GM23338 (cell line): ENCODE measurements at regions not wholly inside any gene's neighbourhood (a gene's known extent, or its start where the extent isn't known, plus 50 kb on each side); places are given as distances from the start of the nearest gene placed in this dataset.

Experiments used
- ATAC-seq: fragments of 200-7000 bp; cut with Tn5 transposase; 3 replicates; pipeline ENCODE4 v1.9.1; 2020
- DNase-seq: peaks from one replicate; pipeline ENCODE4 v3.0.0-alpha.2; 2015; ENCODE audit warnings: low spot score
- H2AFZ ChIP-seq: fragments of 200-600 bp; sonication (generic); 2 replicates; pipeline ENCODE4 v1.8.0; 2016; ENCODE audit warnings: antibody characterized with exemption, mild to moderate bottlenecking, moderate library complexity
- H3F3A ChIP-seq: fragments of 200-600 bp; sonication (generic); replicated peaks from 2 replicates; pipeline ENCODE4 v1.8.0; 2017; ENCODE audit warnings: antibody characterized with exemption, mixed run types, low read depth
- H3K27ac ChIP-seq: fragments of 200-600 bp; sonication (generic); 2 replicates; pipeline ENCODE4 v1.6.1; 2016; ENCODE audit warnings: low read depth
- H3K27me3 ChIP-seq: fragments of 200-600 bp; sonication (generic); 2 replicates; pipeline ENCODE4 v1.8.0; 2016; ENCODE audit warnings: mild to moderate bottlenecking, mixed run types, moderate library complexity; ENCODE audit not compliant: insufficient read depth
- H3K36me3 ChIP-seq: fragments of 200-600 bp; sonication (generic); 2 replicates; pipeline ENCODE4 v1.8.0; 2016; ENCODE audit warnings: mild to moderate bottlenecking; ENCODE audit not compliant: insufficient read depth
- H3K4me1 ChIP-seq: fragments of 200-600 bp; sonication (generic); 2 replicates; pipeline ENCODE4 v1.8.0; 2016; ENCODE audit warnings: mild to moderate bottlenecking, moderate library complexity; ENCODE audit not compliant: insufficient read depth
- H3K4me2 ChIP-seq: fragments of 200-600 bp; sonication (generic); 2 replicates; pipeline ENCODE4 v1.7.1; 2017; ENCODE audit warnings: mixed run types
- H3K4me3 ChIP-seq: fragments of 200-600 bp; sonication (generic); 2 replicates; pipeline ENCODE4 v1.6.1; 2016; ENCODE audit warnings: mixed run types
- H3K79me2 ChIP-seq: fragments of 200-600 bp; sonication (generic); replicated peaks from 2 replicates; pipeline ENCODE4 v1.8.0; 2017; ENCODE audit warnings: mild to moderate bottlenecking; ENCODE audit not compliant: insufficient read depth
- H3K9me2 ChIP-seq: fragments of 200-600 bp; sonication (generic); 2 replicates; pipeline ENCODE4 v1.8.0; 2017; ENCODE audit not compliant: insufficient read depth
- H4K20me1 ChIP-seq: fragments of 200-600 bp; sonication (generic); replicated peaks from 2 replicates; pipeline ENCODE4 v1.8.0; 2017; ENCODE audit warnings: mild to moderate bottlenecking; ENCODE audit not compliant: insufficient read depth
- H3K27ac Mint-ChIP-seq: 2 replicates; pipeline ENCODE4 v1.8.0; 2020; ENCODE audit warnings: inconsistent platforms, mild to moderate bottlenecking, moderate library complexity, mixed read lengths
- H3K27me3 Mint-ChIP-seq: 3 replicates; pipeline ENCODE4 v1.8.0; 2022; ENCODE audit warnings: low read depth, mild to moderate bottlenecking, moderate library complexity, mixed read lengths, inconsistent platforms; ENCODE audit not compliant: insufficient read depth, poor library complexity
- H3K36me3 Mint-ChIP-seq: 3 replicates; pipeline ENCODE4 v1.8.0; 2021; ENCODE audit warnings: low read depth, mild to moderate bottlenecking, inconsistent platforms, moderate library complexity, mixed read lengths
- H3K4me1 Mint-ChIP-seq: 3 replicates; pipeline ENCODE4 v1.8.0; 2020; ENCODE audit warnings: mild to moderate bottlenecking, inconsistent platforms, mixed read lengths
- H3K4me3 Mint-ChIP-seq: 3 replicates; pipeline ENCODE4 v1.8.0; 2021; ENCODE audit warnings: moderate library complexity, mild to moderate bottlenecking, inconsistent platforms, mixed read lengths
- H3K9me3 Mint-ChIP-seq: 3 replicates; pipeline ENCODE4 v1.8.0; 2020; ENCODE audit warnings: moderate library complexity, mild to moderate bottlenecking, inconsistent platforms, mixed read lengths
- CREB1 ChIP-seq: fragments of 250-450 bp; sonication (Bioruptor Pico); IDR thresholded peaks from 2 replicates; pipeline ENCODE4 v1.5.0; 2020; ENCODE audit warnings: low read depth, mild to moderate bottlenecking, moderate library complexity
- EZH2 ChIP-seq: fragments of 200-600 bp; sonication (generic); IDR thresholded peaks from one replicate; pipeline ENCODE4 v1.8.0; 2017; ENCODE audit warnings: antibody characterized with exemption, mild to moderate bottlenecking, low read depth; ENCODE audit not compliant: unreplicated experiment
- EZH2phosphoT487 ChIP-seq: fragments of 200-600 bp; sonication (generic); IDR thresholded peaks from one replicate; pipeline ENCODE4 v1.8.1; 2018; ENCODE audit warnings: antibody characterized with exemption; ENCODE audit not compliant: unreplicated experiment
- JUNB ChIP-seq: IDR thresholded peaks from one replicate; pipeline ENCODE4 v1.6.1; 2016; ENCODE audit warnings: antibody characterized with exemption; ENCODE audit not compliant: unreplicated experiment
- NANOG ChIP-seq: IDR thresholded peaks from 2 replicates; pipeline ENCODE4 v1.6.1; 2016; ENCODE audit warnings: antibody characterized with exemption, borderline replicate concordance
- STAT1 ChIP-seq: IDR thresholded peaks from one replicate; pipeline ENCODE4 v1.6.1; 2016; ENCODE audit warnings: antibody characterized with exemption; ENCODE audit not compliant: unreplicated experiment
- ZNF331 ChIP-seq: fragments of 250-450 bp; sonication (Bioruptor Pico); IDR thresholded peaks from 2 replicates; pipeline ENCODE4 v1.5.0; 2020; ENCODE audit warnings: low read depth, mild to moderate bottlenecking, moderate library complexity
- TF ChIP-seq, protein P1 (sequence below): IDR thresholded peaks from one replicate; pipeline ENCODE4 v1.6.1; 2018; ENCODE audit warnings: antibody characterized with exemption; ENCODE audit not compliant: unreplicated experiment
- TF ChIP-seq, protein P2 (sequence below), 2 experiments: fragments of 200-600 bp in 1 of 2; sonication (generic) in 1 of 2; conservative IDR thresholded peaks; 2 replicates each; pipeline versions ENCODE4 v1.5.1 to v1.6.1; 2016 to 2017; ENCODE audit warnings: antibody characterized with exemption in 2 of 2, low read depth in 2 of 2, mild to moderate bottlenecking in 2 of 2, moderate library complexity in 1 of 2

DNA sequence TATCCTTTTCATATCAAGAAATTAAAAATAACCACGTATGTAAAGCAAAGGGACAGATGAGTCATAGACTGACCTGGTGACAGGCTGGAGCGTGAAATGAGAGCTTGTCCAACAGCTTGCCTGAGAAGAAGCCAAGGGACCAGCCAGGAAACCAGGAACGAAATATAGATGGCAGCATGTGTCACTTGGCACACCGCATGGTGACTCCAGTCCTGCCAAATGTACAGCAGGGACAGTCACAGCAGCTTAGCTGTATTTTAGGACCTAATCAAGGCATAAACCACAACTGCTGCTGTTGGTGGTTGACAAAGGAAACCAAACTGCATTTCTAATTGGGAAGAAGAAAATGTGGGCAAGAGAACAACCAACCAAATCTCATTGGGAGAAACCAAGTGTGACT, 755.0 kb downstream of the TFAP2A start (continued):
- TF ChIP-seq, protein P1, sequence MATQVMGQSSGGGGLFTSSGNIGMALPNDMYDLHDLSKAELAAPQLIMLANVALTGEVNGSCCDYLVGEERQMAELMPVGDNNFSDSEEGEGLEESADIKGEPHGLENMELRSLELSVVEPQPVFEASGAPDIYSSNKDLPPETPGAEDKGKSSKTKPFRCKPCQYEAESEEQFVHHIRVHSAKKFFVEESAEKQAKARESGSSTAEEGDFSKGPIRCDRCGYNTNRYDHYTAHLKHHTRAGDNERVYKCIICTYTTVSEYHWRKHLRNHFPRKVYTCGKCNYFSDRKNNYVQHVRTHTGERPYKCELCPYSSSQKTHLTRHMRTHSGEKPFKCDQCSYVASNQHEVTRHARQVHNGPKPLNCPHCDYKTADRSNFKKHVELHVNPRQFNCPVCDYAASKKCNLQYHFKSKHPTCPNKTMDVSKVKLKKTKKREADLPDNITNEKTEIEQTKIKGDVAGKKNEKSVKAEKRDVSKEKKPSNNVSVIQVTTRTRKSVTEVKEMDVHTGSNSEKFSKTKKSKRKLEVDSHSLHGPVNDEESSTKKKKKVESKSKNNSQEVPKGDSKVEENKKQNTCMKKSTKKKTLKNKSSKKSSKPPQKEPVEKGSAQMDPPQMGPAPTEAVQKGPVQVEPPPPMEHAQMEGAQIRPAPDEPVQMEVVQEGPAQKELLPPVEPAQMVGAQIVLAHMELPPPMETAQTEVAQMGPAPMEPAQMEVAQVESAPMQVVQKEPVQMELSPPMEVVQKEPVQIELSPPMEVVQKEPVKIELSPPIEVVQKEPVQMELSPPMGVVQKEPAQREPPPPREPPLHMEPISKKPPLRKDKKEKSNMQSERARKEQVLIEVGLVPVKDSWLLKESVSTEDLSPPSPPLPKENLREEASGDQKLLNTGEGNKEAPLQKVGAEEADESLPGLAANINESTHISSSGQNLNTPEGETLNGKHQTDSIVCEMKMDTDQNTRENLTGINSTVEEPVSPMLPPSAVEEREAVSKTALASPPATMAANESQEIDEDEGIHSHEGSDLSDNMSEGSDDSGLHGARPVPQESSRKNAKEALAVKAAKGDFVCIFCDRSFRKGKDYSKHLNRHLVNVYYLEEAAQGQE: no peak
- TF ChIP-seq CREB1 (CRISPR knock-in tag) (no peak), ZNF331 (CRISPR knock-in tag) (no peak), EZH2phosphoT487 (no peak)
- TF ChIP-seq, protein P2, sequence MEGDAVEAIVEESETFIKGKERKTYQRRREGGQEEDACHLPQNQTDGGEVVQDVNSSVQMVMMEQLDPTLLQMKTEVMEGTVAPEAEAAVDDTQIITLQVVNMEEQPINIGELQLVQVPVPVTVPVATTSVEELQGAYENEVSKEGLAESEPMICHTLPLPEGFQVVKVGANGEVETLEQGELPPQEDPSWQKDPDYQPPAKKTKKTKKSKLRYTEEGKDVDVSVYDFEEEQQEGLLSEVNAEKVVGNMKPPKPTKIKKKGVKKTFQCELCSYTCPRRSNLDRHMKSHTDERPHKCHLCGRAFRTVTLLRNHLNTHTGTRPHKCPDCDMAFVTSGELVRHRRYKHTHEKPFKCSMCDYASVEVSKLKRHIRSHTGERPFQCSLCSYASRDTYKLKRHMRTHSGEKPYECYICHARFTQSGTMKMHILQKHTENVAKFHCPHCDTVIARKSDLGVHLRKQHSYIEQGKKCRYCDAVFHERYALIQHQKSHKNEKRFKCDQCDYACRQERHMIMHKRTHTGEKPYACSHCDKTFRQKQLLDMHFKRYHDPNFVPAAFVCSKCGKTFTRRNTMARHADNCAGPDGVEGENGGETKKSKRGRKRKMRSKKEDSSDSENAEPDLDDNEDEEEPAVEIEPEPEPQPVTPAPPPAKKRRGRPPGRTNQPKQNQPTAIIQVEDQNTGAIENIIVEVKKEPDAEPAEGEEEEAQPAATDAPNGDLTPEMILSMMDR (conservative IDR thresholded peaks at IDR 0.05; ENCODE audit: low read depth in 2 of 2): no peak

- Histone ChIP-seq H3K79me2 (no peaks in the 10 kb centered on the region), H3K9me2 (no peaks in the 10 kb centered on the region), H3K4me2 (no peak overlapping the region), H3K4me3 (no peak overlapping the region), H3K27me3 (no peaks in the 10 kb centered on the region), H4K20me1 (no peaks in the 10 kb centered on the region), H2AFZ (no peak overlapping the region), H3F3A (no peaks in the 10 kb centered on the region), H3K4me1 (no peaks in the 10 kb centered on the region), H3K27ac (no peak overlapping the region), H3K36me3 (no peaks in the 10 kb centered on the region)
- Mint-ChIP-seq H3K4me3 (no peak overlapping the region), H3K36me3 (no peaks in the 10 kb centered on the region), H3K4me1 (no peaks in the 10 kb centered on the region), H3K9me3 (no peaks in the 10 kb centered on the region), H3K27ac (no peak overlapping the region), H3K27me3 (no peaks in the 10 kb centered on the region)
- ATAC-seq (no peak), DNase-seq (no peak)
- no peak for TF ChIP-seq STAT1
- TF ChIP-seq JUNB: no peak
- TF ChIP-seq CREB1 (CRISPR knock-in tag): no peak
- TF ChIP-seq ZNF331 (CRISPR knock-in tag): no peak
- no peak for TF ChIP-seq NANOG
- TF ChIP-seq EZH2: no peak
- TF ChIP-seq, protein P1: no peak
- TF ChIP-seq, protein P2 (conservative IDR thresholded peaks at IDR 0.05; ENCODE audit: low read depth in 2 of 2): no peak
Measured at GRCh38 chr6:9657994-9658393, 756.9 kb downstream of the TFAP2A start.
